Caco-2 (cell line): ENCODE measurements at regions not wholly inside any gene's neighbourhood (a gene's known extent, or its start where the extent isn't known, plus 50 kb on each side); places are given as distances from the start of the nearest gene placed in this dataset.

Experiments used
- BruUV-seq: library from RNA; stranded (reverse); fragments of 400-500 nt; replicated peaks from 2 replicates; lab custom pipeline; 2021; lab: Mats Ljungman, UMichigan
- CTCF ChIA-PET: fragments of 300-600 bp; sonication (Branson Sonifier 250); formaldehyde crosslinking; loops from one replicate; lab custom pipeline; 2022; ENCODE audit warnings: antibody characterized with exemption; lab: Charles Lee
- POLR2A ChIA-PET: fragments of 300-600 bp; sonication (Branson Sonifier 250); formaldehyde crosslinking; loops from one replicate; lab custom pipeline; 2022; ENCODE audit warnings: antibody characterized with exemption; lab: Charles Lee
- DNase-seq, 2 experiments: peaks; one replicate each; pipeline versions ENCODE4 v3.0.0 to v3.0.0-alpha.2; 2020 to 2022
- H3K27me3 ChIP-seq: replicated peaks from 2 replicates; pipeline ENCODE4 v1.6.0; 2011; ENCODE audit warnings: low read length; ENCODE audit not compliant: control insufficient read depth, insufficient read depth
- H3K36me3 ChIP-seq: 2 replicates; pipeline ENCODE4 v1.5.1; 2011; ENCODE audit warnings: low read length; ENCODE audit not compliant: control insufficient read depth, insufficient read depth
- H3K4me1 ChIP-seq: fragments of 250-450 bp; sonication (Bioruptor Pico); 2 replicates; pipeline ENCODE4 v1.5.1; 2020; ENCODE audit warnings: mild to moderate bottlenecking
- H3K4me3 ChIP-seq: 2 replicates; pipeline ENCODE4 v1.5.1; 2011; ENCODE audit warnings: low read depth, mild to moderate bottlenecking, control low read depth, low read length
- H3K9me3 ChIP-seq: fragments of 250-450 bp; sonication (Bioruptor Pico); 2 replicates; pipeline ENCODE4 v1.5.1; 2020; ENCODE audit warnings: mild to moderate bottlenecking, moderate library complexity
- H3K27ac Mint-ChIP-seq: one replicate; pipeline ENCODE4 v1.8.0; 2022; ENCODE audit warnings: mixed read lengths; ENCODE audit not compliant: unreplicated experiment
- H3K27me3 Mint-ChIP-seq: one replicate; pipeline ENCODE4 v1.8.0; 2022; ENCODE audit warnings: mixed read lengths; ENCODE audit not compliant: insufficient read depth, unreplicated experiment
- H3K36me3 Mint-ChIP-seq: one replicate; pipeline ENCODE4 v1.8.0; 2022; ENCODE audit warnings: mild to moderate bottlenecking, mixed read lengths; ENCODE audit not compliant: insufficient read depth, unreplicated experiment
- H3K4me1 Mint-ChIP-seq: one replicate; pipeline ENCODE4 v1.8.0; 2022; ENCODE audit warnings: low read depth, mixed read lengths; ENCODE audit not compliant: unreplicated experiment
- H3K4me3 Mint-ChIP-seq: one replicate; pipeline ENCODE4 v1.8.0; 2022; ENCODE audit warnings: mild to moderate bottlenecking, moderate library complexity, mixed read lengths; ENCODE audit not compliant: unreplicated experiment
- H3K9me3 Mint-ChIP-seq: one replicate; pipeline ENCODE4 v1.8.0; 2022; ENCODE audit warnings: mixed read lengths; ENCODE audit not compliant: unreplicated experiment
- intact Hi-C: fragments of 100-400 bp; cut with micrococcal nuclease; formaldehyde crosslinking; loops from one replicate; pipeline ENCODE4 v1.10.0; 2022; ENCODE audit not compliant: unreplicated experiment
- TF ChIP-seq, protein P1 (sequence below), 2 experiments: fragments of 200-600 bp in 1 of 2; IDR thresholded peaks; 1 replicate in 1 of 2; 2 replicates in 1 of 2; pipeline versions ENCODE4 v1.5.1 to v1.8.0; 2011 to 2022; ENCODE audit warnings: antibody characterized with exemption in 1 of 2, control low read depth in 1 of 2, inconsistent platforms in 1 of 2, low read depth in 1 of 2, low read length in 1 of 2, mild to moderate bottlenecking in 1 of 2, moderate library complexity in 1 of 2; ENCODE audit not compliant: insufficient read depth in 1 of 2, severe bottlenecking in 1 of 2, unreplicated experiment in 1 of 2

GRCh38 chr11:15837901-15838489, 518.4 kb downstream of the SOX6 start:
- Mint-ChIP-seq H3K4me3 (no peak overlapping the region), H3K4me1 (peaks cover 12% of the 10 kb centered on the region), H3K27me3 (no peaks in the 10 kb centered on the region), H3K9me3 (no peaks in the 10 kb centered on the region), H3K27ac (no peak overlapping the region), H3K36me3 (no peaks in the 10 kb centered on the region)
- Histone ChIP-seq H3K27me3 (no peaks in the 10 kb centered on the region), H3K9me3 (no peaks in the 10 kb centered on the region), H3K4me1 (peaks cover 14% of the 10 kb centered on the region), H3K36me3 (no peaks in the 10 kb centered on the region), H3K4me3 (no peak overlapping the region)
- TF ChIP-seq, protein P1, sequence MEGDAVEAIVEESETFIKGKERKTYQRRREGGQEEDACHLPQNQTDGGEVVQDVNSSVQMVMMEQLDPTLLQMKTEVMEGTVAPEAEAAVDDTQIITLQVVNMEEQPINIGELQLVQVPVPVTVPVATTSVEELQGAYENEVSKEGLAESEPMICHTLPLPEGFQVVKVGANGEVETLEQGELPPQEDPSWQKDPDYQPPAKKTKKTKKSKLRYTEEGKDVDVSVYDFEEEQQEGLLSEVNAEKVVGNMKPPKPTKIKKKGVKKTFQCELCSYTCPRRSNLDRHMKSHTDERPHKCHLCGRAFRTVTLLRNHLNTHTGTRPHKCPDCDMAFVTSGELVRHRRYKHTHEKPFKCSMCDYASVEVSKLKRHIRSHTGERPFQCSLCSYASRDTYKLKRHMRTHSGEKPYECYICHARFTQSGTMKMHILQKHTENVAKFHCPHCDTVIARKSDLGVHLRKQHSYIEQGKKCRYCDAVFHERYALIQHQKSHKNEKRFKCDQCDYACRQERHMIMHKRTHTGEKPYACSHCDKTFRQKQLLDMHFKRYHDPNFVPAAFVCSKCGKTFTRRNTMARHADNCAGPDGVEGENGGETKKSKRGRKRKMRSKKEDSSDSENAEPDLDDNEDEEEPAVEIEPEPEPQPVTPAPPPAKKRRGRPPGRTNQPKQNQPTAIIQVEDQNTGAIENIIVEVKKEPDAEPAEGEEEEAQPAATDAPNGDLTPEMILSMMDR (IDR thresholded peaks at IDR 0.05; ENCODE audit: insufficient read depth in 1 of 2, low read depth in 1 of 2, low read length in 1 of 2, severe bottlenecking in 1 of 2, unreplicated experiment in 1 of 2) = no peak
- ChIA-PET POLR2A (no interaction called here), CTCF (interaction anchor here (0.7 kb wide), 1 partner anchor 14 kb away, joined by 3 read pairs; no protein-coding TSS in a partner anchor)
- BruUV-seq = no TSS peak
- intact Hi-C loops = no loop called here
- peak in 1 of 2 experiments; percentile 40 for DNase-seq

- peaks cover 14% of the 10 kb centered on the region for H3K4me1 ChIP-seq
- peaks cover 12% of the 10 kb centered on the region for H3K4me1 Mint-ChIP-seq
- DNase-seq = no peak
- ChIA-PET POLR2A (no interaction called here), CTCF (no interaction called here)
- H3K9me3 Mint-ChIP-seq = no peaks in the 10 kb centered on the region
- H3K27me3 Mint-ChIP-seq = no peaks in the 10 kb centered on the region
- no peak overlapping the region for H3K4me3 Mint-ChIP-seq
- no peaks in the 10 kb centered on the region for H3K9me3 ChIP-seq
- BruUV-seq = no TSS peak
- intact Hi-C loops = no loop called here
- no peak overlapping the region for H3K4me3 ChIP-seq
- H3K36me3 ChIP-seq = no peaks in the 10 kb centered on the region
- TF ChIP-seq, protein P1 (IDR thresholded peaks at IDR 0.05; ENCODE audit: insufficient read depth in 1 of 2, low read depth in 1 of 2, low read length in 1 of 2, severe bottlenecking in 1 of 2, unreplicated experiment in 1 of 2) = no peak
- no peaks in the 10 kb centered on the region for H3K36me3 Mint-ChIP-seq
- H3K27ac Mint-ChIP-seq = no peak overlapping the region
- no peaks in the 10 kb centered on the region for H3K27me3 ChIP-seq
Observed at GRCh38 chr11:15839061-15839460, 517.3 kb downstream of the SOX6 start.

GRCh38 chr11:15840966-15841365, 515.4 kb downstream of the SOX6 start:
- BruUV-seq = no TSS peak
- H3K27me3 ChIP-seq = no peaks in the 10 kb centered on the region
- ChIA-PET POLR2A (no interaction called here), CTCF (no interaction called here)
- no peaks in the 10 kb centered on the region for H3K27me3 Mint-ChIP-seq
- H3K36me3 ChIP-seq = no peaks in the 10 kb centered on the region
- no peak overlapping the region for H3K27ac Mint-ChIP-seq
- no peak overlapping the region for H3K4me3 Mint-ChIP-seq
- no peaks in the 10 kb centered on the region for H3K9me3 ChIP-seq
- intact Hi-C loops = no loop called here
- H3K36me3 Mint-ChIP-seq = no peaks in the 10 kb centered on the region
- DNase-seq = no peak
- H3K9me3 Mint-ChIP-seq = no peaks in the 10 kb centered on the region
- H3K4me3 ChIP-seq = no peak overlapping the region
- peaks cover 12% of the 10 kb centered on the region for H3K4me1 Mint-ChIP-seq
- H3K4me1 ChIP-seq = peaks cover 14% of the 10 kb centered on the region
- TF ChIP-seq, protein P1 (IDR thresholded peaks at IDR 0.05; ENCODE audit: insufficient read depth in 1 of 2, low read depth in 1 of 2, low read length in 1 of 2, severe bottlenecking in 1 of 2, unreplicated experiment in 1 of 2) = no peak
